ENCODE measurements at regions not wholly inside any gene's neighbourhood (a gene's known extent, or its start where the extent isn't known, plus 50 kb on each side); places are given as distances from the start of the nearest gene placed in this dataset.

GRCh38 chr2:145050134-145050533, 530.2 kb upstream of the ZEB2 start:
- TF ChIP-seq CTCF (IDR thresholded peaks at IDR 0.05; ENCODE audit: insufficient read depth, low read length) (no peak), POLR2AphosphoS5 (IDR thresholded peaks at IDR 0.05; ENCODE audit: low read depth) (no peak)

All from HL-60 (cell line).